CD4-positive, alpha-beta T cell treated with Interleukin-1 beta for 1 hour (primary cell): ENCODE measurements at regions not wholly inside any gene's neighbourhood (a gene's known extent, or its start where the extent isn't known, plus 50 kb on each side); places are given as distances from the start of the nearest gene placed in this dataset.
"Not testable (repeated sequence)": the region's sequence is repeated elsewhere in the genome, so short reads cannot be mapped to it uniquely, and the experiment has no call there.

ENCODE experiments used
- DNase-seq, 2 donors: peaks; one replicate each; pipeline ENCODE4 v3.0.0-alpha.2; 2020 to 2022

DNA sequence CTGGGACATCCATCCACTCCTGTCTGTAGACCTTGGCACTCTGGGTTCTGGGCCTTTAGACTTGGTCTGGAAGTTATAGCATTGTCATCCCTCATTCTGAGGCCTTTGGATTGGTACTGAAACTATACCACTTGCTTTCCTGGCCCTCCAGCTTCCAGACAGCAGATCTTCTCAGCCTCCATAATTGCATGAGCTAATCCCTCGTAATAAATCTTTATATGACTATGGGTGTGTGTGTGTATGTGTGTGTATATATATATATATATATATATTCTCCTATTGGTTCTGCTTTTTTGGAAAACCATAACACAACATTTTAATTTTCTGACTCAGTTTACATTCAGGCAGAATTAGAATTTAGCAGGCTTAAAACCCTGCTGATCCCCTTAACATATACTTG is 180.5 kb downstream of the ENC1 start:
- DNase-seq: no peak

GRCh38 chr5:74457876-74458275 is 182.7 kb downstream of the ENC1 start:
- DNase-seq: no peak

GRCh38 chr5:74454263-74455030 is 186.1 kb downstream of the ENC1 start:
- DNase-seq: no peak

DNA sequence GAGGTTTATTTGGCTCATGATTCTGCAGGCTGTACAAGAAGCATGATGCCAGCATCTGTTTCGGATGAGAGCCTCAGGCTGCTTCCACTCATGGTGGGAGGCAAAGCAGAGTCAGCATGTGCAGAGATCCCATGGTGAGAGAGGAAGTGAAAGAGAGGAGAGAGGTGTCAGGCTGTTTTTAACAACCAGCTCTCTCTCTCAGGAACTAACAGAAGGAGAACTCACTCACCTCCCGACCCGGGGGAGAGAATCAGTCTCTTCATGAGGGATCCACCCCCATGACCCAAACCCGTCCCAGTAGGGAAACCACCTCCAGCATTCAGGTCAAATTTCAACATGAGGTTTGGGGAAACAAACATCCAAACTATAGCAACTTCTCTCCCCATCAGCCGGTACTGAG is 187.7 kb downstream of the ENC1 start:
- DNase-seq: peak; percentile 15 to 72

DNA sequence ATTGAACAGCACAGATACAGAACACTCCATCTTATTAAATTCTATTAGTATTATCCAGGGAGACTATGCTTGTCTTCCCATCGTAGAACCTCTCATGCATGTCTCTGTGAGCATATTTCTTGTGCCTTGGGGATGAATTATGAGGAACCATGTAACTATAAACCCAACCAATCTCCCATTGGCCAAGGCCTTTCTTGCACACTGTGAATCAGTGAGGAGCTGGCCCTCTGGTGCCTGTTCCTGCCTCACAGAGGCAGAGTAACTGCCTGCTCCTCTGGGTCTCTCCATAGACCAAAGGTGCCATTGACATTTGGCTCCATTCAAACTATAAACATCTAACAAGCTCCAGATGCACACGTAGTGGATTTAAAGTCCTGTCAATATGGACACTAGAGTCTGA is 190.4 kb downstream of the ENC1 start:
- DNase-seq: no peak

GRCh38 chr5:74446725-74447241 is 193.7 kb downstream of the ENC1 start:
- no peak for DNase-seq

DNA sequence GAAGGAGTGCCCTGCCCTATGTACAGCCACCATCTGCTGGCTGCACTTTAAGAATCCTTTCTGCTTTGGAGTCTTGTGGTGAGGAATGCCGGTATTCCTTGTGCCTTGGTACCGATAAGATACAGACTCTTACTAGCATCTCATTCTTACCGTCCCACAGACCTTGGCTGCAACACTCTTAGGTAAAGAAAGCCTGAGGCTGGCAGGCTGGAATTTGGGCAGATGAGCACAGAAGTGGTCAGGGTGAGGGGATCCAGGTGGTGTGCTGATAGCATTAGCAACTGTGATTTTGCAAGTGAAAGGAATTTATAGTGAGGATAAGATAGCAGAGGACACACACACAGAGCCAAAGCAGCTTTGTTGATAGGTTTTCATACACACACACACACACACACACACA is 198.1 kb downstream of the ENC1 start:
- DNase-seq: no peak

DNA sequence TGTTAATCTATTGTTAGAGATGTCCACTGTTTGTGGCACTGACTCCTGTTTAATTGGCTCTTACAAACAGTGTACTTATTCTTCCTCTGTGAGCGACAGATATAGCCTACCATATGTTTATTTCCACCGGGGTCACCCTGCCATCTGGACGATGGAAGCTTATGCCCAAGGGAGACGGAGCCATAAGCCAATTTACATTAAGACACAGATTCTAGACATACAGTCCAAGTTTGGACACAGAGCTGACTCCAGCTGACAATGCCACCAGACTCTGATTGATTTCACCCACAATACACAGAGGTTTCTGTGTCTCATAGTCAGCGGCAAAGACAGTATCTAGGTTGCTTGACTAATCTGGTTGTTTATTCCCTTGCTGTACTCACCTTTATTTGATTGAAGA is 198.9 kb downstream of the ENC1 start:
- no peak for DNase-seq

GRCh38 chr5:74440341-74440740 is 200.2 kb downstream of the ENC1 start:
- DNase-seq: no peak

DNA sequence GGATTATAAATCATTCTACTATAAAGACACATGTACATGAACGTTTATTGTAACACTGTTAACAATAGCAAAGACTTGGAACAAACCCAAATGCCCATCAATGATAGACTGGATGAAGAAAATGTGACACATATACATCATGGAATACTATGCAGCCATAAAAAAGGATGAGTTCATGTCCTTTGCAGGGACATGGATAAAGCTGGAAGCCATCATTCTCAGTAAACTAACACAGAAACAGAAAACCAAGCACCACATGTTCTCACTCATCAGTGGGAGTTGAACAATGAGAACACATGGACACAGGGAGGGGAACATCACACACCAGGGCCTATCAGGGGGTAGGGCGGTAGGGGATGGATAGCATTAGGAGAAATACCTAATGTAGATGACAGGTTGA is 202.7 kb downstream of the ENC1 start:
- DNase-seq: not testable (repeated sequence)

- DNase-seq: peak in 1 of 2 donors; percentile 24
These were observed 206.4 kb downstream of the ENC1 start for GRCh38 chr5:74433896-74434829.

DNA sequence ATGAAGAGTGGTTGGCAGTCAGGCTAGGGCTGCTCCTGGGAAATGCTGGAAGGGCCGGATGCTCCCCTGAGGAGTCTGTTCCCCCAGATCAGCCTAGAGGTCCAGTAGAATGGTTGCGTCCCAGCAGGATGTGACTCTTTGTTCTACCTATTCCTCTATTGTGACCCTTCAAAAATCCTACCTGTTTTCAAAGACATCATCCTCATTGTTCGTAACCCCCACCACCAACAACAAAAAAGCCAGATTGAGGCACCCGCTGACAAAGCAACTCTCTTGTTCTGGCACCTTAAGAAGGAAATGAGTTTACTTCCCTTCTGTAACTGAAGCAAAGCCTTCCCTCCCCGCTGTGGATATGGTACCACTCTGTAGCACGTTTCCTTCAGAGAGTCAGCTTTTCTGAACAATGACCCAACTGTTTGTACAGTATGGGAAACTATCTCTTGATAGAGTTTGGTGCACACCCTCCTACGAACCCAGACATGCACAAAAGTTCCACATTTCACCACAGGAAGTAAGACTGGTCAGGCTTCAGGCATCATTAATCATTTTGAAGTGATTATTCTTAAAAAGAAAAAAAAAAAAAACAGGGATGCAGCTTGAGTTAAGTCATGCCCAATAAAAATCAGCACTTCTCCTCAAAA is 207.2 kb downstream of the ENC1 start:
- peak in 1 of 2 donors; percentile 25 for DNase-seq

DNA sequence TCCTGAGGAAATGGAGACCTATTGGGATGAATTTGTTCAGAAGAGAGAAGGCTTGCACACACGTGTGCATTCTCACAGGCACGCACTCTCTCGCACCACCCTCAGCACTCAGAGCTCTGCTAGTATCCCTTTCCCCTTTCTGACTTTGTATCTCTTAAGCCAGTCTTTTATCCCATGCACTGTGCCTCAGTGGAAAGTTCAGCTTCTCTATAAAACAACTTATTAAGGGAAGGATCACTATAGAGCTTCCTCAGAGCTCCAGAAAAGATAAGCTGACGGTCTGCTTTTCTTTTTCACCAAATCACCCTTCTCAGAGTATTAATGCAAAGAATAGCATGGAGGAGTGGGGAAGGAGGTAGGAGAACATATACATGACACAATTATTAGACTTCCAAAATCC is 207.8 kb downstream of the ENC1 start:
- no peak for DNase-seq

DNA sequence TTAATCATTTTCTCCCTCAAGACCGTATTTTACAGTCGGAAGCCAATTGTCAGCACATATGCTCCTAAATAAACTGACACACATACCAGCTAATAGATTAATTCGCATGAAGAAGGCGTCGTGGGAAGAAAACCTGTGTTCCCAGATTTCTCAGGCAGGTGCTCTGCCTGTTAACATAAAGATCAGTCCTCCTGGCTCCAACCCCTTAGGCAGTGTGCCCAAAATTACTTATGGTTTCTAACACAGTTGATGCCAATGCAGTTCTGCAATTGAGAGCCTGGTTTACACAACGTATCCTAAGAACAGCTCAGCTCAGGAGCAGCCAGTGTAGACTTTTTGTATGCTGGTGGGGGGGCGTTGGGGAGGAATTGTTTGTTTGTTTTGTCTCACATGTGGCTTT is 208.3 kb downstream of the ENC1 start:
- no peak for DNase-seq

GRCh38 chr5:74431290-74431669 is 209.2 kb downstream of the ENC1 start:
- no peak for DNase-seq

DNA sequence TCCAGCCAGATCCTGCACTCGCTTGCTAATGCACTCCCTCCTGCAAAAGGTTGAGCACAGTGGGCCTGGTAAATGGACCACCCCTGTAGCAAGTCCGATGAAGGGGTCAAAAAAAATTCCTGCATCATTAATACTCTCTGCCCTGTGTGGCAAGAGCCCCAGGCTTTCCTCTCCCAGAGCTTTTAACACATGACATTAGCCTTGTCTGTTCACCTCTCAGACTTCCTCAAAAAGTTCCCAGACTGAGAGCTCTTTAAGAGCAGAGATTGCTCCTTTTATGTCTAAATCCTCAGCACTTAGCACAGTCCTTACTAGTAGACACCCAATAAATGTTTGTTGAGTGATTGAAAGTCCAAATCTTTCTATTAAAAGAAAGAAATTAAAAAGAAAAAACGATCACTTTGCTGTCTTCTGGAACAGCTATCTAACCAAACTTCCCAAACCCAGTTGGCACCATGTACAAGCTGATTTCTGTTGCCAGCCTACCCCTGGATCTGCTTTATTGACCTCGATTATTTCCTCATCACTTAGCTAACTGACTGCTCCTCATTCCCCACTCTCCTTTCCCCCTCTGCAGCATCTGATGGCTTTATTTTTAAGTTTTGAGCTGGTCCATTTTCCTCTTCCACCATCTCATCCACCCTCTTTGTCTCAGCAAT is 209.8 kb downstream of the ENC1 start:
- DNase-seq: no peak

DNA sequence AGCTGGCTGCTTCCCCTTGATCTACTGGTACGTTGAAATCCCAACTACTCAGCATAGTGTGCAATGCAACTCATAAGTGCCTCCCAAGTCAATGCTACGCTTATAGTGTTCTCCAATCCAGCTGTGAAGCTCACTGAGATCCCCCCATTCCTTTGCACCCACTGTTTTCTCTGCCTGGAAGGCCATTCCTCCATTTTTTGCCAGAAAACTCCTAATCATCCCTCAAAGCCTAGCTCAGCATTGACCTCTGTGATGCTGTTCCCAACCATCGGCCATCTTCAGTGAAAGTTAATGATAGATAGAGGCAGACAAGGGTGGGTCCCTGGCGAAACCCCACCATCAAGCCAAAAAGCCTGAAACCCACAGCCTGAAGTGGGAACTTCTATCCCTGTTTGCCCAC is 211.0 kb downstream of the ENC1 start:
- no peak for DNase-seq

DNA sequence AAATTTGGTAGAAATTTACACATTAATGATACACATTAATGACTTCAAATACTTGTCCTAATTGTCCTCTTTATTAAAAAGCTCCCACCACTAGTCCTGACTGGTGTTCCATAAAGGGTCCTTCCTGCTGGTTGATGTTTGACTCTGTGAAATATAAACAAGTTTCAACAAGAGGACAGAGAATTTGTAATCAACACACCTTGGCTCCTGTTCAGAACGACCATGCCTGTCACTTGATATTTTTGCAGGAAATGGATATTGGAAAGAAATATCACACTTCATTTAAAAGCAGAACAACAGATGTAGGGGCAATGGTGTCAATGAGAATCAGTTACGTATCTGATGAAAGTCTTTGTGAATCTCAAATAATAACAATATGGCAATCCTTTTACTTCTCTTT is 211.7 kb downstream of the ENC1 start:
- DNase-seq: no peak

DNA sequence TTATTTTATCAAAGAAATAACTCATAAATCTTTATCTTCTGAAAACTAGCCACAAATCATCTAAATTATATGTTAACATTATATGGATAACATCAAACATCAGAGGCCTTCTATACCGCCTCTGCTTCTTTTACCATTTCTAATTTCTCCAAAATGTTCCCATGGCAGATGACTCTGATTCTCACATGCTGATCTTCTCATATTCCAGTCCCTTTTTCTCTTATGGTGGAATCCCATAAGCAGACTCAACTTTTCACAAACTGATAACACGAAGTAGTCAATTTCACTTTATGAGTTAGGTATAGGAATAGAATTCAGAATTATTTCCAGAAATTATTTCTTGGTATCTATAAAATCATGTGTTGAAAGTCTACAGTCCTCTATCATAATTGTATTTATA is 212.3 kb downstream of the ENC1 start:
- DNase-seq: no peak

DNA sequence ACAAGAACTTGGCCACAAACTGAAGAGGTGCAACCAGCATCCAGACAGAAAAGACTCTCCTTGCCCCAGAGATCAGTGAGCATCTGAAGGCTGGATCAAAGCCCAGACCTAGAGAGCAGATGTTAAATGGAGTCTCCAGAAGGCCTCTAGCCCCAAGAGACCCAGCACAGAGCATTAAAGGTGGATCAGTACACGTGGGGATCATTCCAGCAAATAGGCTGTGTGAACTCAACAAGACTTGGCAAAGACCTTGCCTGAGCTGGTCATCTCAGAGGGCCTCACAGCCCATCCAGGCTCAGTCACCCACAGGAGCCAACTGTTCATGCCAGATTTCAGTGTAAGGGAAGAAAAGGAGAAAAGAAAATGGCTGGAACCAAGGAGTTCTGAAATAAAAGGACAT is 214.0 kb downstream of the ENC1 start:
- DNase-seq: no peak

- DNase-seq: no peak
These were observed 216.2 kb downstream of the ENC1 start for GRCh38 chr5:74424162-74424868.

DNA sequence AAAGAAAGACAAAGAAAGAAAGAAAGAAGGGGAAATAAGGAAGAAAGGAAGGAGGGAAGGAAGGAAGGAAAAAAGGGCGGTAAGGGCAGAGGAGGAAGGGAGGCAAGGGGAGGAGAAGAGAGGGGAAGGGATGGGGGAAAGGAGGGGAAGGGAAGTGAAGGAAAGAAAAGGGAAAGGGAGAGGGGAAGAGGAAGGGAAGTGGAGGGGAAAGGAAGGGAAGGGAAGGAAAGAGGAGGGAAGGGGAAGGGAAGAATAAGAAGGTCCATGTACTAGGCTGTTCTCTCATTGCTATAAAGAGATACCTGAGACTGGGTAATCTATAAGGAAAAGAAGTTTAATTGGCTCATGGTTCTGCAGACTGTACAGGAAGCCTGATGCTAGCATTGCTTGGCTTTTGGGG is 217.1 kb downstream of the ENC1 start:
- no peak for DNase-seq
